ENCODE measurements at regions not wholly inside any gene's neighbourhood (a gene's known extent, or its start where the extent isn't known, plus 50 kb on each side); places are given as distances from the start of the nearest gene placed in this dataset.

DNA sequence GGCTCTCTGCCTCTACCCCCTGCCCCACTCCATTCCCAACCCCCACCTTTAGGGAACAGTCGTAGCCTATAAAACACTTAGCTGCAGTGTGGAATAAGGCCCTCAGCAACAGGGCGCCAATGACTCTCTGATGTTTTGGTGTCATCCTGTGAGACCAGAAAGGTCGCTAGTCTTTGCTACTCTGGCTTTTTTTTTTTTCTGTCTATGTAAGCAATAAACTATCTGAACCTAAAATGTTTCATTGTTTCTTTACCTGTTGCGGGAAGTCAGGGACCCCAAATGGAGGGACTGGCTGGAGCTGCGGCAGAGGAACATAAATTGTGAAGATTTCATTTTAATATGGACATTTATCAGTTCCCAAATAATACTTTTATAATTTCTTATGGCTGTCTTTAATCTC is 154.6 kb downstream of the COPS8 start:
- TF ChIP-seq, protein P1, sequence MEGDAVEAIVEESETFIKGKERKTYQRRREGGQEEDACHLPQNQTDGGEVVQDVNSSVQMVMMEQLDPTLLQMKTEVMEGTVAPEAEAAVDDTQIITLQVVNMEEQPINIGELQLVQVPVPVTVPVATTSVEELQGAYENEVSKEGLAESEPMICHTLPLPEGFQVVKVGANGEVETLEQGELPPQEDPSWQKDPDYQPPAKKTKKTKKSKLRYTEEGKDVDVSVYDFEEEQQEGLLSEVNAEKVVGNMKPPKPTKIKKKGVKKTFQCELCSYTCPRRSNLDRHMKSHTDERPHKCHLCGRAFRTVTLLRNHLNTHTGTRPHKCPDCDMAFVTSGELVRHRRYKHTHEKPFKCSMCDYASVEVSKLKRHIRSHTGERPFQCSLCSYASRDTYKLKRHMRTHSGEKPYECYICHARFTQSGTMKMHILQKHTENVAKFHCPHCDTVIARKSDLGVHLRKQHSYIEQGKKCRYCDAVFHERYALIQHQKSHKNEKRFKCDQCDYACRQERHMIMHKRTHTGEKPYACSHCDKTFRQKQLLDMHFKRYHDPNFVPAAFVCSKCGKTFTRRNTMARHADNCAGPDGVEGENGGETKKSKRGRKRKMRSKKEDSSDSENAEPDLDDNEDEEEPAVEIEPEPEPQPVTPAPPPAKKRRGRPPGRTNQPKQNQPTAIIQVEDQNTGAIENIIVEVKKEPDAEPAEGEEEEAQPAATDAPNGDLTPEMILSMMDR (IDR thresholded peaks at IDR 0.05): no peak
- TF ChIP-seq PBX3 (IDR thresholded peaks at IDR 0.05) (no peak), CHD4 (IDR thresholded peaks at IDR 0.05; ENCODE audit: borderline replicate concordance) (no peak), EP300 (IDR thresholded peaks at IDR 0.05) (no peak), ESRRA (IDR thresholded peaks at IDR 0.05; ENCODE audit: borderline replicate concordance, low read length) (no peak)

Data from A549 (cell line).